ENCODE measurements at regions not wholly inside any gene's neighbourhood (a gene's known extent, or its start where the extent isn't known, plus 50 kb on each side); places are given as distances from the start of the nearest gene placed in this dataset.
"Not testable (repeated sequence)": the region's sequence is repeated elsewhere in the genome, so short reads cannot be mapped to it uniquely, and the experiment has no call there.

DNA sequence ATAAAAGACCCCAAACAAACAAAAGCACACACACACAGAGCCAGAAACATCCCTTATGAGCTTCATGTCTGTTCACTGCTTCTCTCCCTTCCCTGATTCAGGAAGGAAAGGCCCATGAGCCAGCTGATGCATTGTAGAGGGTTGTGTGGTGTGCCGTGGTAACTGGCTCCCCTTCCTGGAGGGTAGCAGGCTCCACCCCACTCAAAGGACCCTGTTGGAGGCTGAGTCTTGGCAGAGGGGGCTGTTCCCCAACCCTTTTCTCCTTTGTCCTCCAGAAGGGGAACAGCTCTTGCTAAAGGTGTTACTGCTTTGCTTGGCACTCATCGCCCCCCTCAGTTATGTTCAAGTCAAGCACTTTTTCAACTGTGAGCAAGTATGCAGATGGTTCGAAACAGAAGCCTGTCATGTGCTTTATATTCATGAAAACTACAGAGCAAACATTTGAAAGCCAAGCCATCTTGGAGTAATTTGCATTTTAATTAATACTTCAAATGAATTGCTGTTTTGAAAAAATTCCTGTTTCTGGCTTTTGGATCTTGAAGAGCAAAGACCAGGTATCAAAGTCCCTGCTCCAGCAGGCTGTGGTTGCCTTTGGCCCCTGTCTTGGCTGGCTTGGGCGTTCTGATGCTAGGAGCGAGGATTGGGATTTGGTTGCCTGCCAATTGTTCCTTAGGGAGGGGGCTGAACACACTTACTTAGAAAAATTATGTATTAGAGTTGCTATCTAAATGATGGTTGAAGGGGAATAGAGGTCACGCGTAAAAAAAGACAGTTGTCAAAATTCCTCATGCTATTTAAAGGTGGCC, 267.8 kb downstream of the TSN start:
- no peak for DNase-seq

DNA sequence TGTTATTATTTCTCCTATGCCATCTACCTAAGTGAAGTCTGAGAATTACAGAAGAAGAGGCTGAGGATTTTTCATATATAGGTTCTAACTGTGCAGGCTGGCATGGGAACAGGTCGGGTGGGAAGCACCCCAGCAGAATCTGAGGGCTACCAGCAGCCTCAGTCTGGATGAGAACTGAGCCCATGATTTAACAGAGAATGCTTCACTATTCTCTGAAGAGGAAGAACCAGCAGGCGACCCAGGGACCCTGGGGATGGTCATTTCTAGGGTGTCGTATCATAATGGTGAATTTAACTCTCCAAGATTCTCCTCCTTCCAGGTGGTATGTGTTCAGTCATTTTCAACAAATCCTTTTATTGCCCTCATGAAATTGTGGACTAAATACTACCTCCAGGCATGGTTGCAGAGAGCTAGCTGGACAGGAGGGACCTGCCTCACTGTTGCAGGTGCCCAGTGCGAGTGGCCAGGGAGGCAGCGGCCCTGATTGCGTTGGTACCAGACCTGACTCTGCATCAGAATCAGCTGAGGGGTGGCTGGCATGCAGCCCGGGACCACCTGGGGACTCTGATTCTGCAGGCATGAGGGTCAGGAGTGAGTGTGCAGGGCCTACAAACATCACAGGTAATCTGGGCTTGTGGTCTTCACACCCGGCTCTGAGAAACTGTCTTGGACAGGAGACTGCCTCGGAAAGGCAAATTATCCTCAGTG, 272.2 kb downstream of the TSN start:
- no peak for DNase-seq

DNA sequence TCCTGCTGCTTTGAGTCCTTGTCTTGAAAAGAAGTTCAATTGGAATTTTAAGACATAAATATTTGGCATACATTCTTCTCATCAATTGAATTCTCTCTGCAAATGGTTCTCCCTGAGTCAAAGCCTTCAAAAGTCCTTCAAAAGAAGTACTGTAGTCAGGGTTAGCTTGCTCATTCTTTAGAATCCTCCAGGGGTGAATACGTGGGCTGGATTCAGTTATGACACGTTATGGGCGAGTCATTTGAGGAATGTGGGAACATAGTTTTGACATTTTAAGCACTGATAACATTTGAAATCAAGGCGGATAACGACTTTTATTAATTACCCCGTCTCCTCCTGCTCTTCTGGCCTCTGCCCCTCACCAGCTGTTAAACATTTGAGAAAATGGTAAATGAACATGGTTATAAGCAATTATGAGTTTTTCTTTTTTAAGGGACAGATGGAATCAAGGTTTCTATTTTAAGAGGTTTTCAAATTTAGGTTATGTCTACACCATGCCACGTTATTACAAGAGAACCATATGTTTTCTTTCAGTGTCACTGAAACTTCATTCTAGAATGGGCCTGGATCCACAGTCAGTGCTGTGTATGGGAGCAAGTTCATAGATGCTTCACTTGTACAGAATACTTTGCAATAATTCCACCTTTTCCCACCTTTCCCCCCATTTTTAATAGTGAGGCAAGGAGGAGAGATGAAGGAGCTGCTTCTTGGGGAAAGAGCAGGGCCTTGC, 273.1 kb downstream of the TSN start:
- DNase-seq, result no peak

DNA sequence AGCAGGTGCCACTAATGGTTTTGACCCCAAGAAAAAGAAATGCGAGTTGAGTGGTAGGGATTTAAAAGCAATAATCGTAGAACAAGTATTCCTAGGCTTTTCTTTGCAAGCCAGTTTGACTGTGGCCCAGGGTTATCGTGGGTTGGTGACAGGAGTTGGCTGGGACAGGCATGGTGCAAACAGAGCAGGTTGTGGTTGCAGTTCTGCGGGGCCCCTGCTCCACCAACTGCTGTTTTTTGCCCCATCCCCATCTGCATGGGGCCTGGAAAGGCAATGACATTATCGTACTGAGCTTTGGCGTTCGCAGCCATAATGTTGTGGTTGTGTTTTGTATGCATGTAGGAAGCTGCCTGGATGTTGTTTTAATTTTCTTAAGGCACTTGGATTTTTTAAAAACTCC, 274.0 kb downstream of the TSN start:
- no peak for DNase-seq

DNA sequence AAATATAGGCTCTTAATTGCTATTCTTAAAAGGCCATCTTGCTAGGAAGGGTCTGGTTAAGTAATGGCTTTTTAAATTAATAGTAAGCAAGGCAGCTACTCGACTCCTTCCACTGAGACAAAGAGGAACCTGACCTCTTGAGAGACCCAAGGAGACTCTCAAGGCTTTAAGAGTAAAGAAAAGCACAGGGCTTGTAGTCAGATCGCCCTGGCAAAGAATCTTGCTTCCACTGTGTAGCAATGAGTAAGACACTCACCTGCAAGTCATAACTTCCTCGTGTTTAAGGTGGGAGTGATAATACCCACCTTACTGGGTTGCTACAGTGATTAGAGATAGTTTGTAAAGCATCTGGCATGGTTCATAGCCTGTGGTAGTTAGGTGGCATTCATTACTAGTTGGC, 274.5 kb downstream of the TSN start:
- no peak for DNase-seq

DNA sequence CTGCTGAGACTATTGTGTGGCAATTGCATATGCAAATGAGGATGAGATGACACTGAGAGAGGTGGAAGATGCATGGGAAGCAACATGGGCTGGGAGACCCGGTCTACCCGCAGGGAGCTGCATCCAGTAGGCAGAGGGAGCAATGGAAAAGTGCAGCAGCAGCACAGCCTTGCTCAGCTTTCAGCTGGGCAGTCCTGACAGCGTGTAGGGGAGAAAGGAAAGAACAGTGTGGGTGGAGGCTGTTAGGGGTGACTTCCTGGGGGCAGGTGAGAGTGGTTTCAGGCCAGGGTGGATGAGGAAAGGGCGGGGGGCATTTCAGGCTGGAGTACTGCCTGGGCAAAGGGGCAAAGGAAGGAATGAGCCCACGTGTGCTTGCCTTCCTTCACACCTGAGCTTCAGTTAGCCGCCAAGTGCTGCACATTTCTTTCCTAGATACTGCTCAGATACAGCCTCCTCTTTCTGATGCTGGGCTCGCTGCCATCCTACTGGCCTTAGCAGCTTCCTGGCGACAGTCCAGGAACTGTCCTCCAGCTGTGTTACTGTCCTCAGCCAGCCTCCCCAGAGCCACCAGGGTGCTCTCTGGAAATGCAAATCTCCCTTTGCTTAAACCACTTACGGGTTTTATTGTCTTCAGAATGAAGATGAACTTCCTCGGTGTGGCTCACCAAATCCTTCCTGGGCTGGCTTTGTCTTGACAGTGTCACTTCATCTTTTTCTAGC, 276.3 kb downstream of the TSN start:
- no peak for DNase-seq

DNA sequence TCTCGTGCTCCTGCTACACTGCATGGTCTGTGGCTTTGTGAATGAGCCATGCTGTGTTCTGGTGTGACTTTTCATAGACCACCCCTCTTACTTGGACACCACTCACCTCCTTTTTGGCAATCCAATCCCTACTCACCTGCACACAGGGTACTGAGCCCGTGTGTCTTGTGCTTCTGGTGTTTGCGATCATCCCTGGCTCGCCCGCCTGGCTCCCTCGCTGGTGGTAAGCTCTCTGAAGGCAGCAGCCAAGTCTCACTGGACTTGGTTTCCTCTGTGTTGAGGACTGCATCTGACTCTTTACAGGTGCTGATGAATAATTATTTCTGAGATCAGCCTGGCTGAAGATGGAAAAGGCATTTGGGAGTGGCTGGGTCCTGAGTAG, 276.8 kb downstream of the TSN start:
- DNase-seq, result no peak

DNA sequence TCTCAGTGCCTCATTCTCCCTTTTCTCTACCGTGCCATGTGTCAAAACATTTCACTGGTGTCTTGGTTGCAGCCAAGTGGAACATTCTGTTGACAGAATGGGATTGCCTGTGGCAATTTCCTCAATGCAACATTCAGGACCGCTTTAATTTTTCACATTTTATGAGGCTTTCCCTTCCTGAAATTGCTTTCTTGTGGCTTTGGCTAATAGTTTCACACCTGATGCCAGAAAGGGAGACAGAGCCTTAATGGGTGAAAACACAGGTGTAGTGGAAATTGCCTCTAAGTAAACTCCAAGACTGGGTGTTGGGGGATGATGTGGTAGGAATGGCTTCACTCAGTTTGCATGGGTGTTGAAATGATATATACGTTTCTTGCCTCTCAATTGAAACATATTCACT, 278.3 kb downstream of the TSN start:
- DNase-seq, result no peak

DNA sequence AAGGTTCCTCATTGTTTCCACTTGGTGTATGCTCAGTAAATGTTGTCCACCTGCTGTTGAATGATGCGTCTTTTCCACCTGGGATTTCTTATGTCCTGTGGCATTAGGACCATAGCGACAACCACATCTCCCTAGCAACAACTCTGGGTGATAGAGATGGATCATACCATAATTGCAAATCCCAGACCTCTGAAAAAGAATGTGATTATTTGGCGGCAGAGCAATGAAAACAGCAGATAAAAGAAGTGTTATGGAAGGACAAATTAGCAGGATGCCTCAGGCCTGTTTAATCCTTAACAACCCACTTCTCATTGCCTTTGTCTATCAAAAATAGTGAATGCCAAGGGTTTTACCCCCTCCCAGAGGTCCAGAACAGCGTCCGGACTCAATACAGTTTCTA, 278.9 kb downstream of the TSN start:
- no peak for DNase-seq

DNA sequence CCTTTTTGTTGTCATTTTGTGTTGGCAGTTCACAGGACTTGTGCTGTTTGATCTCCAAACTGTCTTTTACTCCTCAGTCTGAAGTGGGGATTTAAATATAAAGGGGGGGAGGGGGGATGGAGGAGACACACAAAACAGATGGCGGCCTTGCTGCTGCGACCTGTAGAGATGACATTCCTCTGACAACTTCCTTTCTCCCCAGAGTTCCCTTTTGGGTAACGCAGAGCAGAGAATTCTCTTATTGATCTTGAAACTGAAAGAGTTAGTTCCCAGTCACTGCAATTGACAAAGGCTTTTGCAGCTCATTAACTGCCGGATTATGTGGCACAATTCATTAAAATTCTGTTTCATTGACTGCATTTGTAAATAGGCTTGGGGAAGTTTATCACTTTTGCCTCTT, 279.3 kb downstream of the TSN start:
- DNase-seq, result no peak

DNA sequence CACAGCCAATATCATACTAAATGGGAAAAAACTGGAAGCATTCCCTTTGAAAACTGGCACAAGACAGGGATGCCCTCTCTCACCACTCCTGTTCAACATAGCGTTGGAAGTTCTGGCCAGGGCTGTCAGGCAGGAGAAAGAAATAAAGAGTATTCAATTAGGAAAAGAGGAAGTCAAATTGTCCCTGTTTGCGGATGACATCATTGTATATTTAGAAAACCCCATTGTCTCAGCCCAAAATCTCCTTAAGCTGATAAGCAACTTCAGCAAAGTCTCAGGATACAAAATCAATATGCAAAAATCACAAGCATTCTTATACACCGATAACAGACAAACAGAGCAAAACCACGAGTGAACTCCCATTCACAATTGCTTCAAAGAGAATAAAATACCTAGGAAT, 283.4 kb downstream of the TSN start:
- DNase-seq, result not testable (repeated sequence)

DNA sequence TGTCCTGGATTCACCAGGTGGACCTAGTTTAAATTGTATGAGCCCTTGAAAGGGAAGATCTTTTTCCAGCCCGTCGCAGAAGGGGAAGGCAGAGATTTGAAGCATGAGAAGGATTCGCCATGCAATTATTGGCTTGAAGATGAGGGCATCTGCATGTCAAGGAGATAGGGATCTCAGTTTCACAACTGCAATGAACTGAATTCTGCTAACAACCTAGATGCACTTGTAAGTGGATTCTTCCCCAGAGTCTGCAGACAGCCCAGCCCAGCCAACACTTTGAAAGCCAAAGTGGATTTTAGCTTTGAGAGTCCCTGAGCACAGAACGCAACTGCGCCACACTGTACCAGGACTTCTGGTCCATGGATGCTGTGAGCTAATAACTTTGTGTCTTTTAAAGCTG, 286.0 kb downstream of the TSN start:
- no peak for DNase-seq

DNA sequence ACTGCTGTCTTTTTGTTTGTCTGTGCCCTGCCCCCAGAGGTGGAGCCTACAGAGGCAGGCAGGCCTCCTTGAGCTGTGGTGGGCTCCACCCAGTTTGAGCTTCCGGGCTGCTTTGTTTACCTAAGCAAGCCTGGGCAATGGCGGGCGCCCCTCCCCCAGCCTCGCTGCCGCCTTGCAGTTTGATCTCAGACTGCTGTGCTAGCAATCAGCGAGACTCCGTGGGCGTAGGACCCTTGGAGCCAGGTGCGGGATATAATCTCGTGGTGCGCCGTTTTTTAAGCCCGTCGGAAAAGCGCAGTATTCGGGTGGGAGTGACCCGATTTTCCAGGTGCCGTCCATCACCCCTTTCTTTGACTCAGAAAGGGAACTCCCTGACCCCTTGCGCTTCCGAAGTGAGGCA, 296.2 kb downstream of the TSN start:
- not testable (repeated sequence) for DNase-seq

DNA sequence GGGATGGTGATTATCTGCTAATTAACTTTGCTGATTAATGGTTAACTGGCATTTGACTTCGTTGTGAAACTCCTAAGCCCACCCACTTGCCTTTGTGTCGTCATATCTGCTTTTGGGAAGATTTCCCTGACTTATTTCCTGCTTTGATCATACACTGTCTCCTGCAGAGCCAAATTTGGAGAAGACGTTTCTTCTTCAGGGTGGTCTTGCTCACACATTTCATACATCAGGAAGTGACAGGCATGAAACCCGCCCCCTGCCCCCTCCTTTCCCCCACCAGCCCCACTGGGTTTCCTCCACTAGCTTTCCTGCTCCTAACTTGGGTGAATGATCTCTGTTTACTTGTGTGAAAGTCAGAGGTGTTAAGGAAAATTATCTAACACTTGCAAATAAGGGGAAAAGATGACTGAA, 300.1 kb downstream of the TSN start:
- no peak for DNase-seq

DNA sequence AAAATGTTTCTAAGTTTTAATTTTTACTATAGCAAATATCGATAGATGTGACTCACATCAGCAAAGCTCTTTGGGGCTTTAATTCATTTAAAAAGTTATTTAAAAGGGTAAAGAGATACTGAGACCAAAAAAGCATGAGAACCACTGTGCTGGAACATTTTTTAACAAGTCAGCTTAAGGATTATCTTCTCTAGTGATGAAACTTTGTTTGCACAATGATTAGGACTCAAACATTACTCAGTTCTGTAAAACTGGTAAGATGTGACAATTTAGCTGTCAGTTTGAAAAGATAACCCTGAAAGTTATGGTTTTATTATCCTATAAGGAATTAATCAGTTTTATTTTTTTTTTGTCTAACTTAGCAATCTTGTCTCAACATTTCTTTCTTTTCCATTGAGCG, 301.4 kb downstream of the TSN start:
- no peak for DNase-seq

DNA sequence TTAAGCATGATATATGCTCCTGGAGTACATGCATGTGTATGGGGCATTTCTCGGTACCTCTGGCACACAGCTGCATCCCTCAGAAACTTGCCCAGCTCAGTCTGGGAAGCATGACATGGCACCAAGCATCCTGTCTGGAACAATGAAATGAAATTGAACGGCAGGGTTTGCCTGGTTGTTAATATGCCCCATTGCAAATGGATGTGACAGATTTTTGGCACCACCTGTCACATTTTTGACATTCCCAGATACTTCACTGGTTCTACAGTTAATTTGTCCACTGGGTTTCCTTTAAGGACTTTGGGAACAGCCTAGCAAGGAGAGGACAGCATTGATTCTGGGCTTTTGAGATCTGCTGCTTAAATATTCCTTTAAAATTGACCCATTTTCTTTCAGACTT, 305.8 kb downstream of the TSN start:
- no peak for DNase-seq

DNA sequence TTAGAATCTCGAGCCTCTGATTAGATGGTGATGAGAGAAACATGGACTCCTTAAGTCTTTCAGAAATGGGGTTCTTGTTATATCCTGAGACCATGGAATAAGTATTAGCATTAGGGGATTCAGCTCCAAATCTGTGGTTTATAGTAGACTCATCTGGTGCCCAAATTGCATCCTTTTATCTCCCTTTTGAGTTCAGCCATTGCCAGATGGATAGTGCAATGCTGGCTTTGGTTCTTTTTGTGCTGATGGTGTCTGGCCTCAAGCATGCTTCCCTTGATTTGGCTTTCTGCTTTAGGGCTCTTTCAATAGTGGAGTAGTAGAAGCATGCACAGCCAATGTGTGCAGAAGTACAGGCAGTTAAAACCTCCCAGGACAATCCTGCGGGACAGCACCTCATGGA, 306.4 kb downstream of the TSN start:
- no peak for DNase-seq

DNA sequence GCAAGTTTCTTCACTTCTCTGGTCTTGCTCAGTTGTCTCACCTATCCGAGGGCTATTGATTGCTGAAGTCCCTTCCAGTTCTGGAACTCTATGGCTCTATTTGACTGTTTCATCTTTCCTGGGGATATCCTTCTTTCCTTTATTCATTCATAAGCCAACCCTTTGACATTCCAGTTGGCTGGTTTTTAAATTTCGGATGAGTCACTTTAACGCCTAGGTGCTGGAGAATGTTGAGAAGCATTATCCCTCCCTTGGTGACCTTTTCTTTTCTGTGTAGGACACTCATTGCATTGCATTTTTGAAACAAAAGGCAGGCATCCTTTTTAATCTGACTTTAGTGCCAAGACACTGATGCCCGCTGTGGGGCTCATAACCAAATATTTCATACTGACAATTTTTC, 307.1 kb downstream of the TSN start:
- no peak for DNase-seq

DNA sequence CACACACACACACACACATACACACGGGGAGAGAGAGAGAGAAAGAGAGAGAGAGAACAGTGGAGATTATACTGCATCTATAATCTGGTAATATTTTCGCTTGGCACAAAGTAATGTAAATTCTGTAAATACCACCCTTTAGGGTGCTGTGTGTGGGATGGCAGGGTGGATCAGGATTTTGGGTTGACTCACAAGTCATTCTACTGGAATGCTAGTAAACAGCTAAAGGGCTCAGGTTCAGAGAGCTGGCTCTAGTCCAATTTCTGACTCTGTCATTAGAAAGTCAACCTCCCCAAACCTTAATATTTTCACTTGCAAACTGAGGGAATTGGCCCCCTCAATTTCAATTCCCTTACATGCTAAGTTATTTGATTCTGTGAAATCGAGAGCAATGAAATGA, 308.3 kb downstream of the TSN start:
- no peak for DNase-seq

DNA sequence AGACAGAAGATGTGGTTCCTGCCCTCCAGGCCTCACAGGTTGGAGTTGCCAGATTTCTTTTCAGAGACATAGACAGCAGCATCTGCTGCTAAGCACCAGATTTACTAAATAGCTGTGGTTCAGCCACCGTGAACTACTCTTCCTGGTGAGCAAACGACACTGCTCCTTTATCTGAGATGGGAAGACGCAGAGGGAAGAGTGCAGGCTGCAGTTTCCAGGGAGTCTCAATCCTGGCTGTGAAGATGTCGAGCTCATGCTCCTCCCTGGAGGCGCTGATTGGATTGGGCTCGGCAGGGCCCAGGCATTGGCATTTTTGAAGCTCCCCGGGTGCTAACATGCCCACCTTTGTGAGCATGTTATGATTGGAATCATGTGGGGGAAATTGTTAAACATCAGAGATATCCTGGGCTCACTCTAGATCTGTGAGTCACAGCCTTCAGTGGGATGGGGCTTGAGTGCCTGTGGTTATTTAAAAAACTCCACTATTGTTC, 314.8 kb downstream of the TSN start:
- no peak for DNase-seq

DNA sequence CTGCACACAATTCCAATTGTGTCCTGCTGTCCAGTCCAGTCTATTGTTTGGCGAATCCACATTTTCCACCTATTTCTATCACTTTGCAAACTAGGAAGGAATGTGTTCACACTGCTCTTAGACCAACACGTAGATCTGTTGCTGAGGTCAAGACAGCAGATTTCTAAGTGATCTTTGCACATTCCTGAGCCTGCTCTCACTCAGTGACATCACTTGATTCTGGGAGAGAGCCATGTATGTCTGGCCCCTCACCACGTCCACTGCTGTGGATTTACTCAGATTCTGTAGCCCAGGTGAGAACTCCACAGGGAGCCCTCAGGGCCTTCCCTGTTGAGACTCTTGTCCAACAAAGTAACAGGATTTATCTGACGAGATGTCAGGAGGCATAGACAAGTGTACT, 317.2 kb downstream of the TSN start:
- no peak for DNase-seq

DNA sequence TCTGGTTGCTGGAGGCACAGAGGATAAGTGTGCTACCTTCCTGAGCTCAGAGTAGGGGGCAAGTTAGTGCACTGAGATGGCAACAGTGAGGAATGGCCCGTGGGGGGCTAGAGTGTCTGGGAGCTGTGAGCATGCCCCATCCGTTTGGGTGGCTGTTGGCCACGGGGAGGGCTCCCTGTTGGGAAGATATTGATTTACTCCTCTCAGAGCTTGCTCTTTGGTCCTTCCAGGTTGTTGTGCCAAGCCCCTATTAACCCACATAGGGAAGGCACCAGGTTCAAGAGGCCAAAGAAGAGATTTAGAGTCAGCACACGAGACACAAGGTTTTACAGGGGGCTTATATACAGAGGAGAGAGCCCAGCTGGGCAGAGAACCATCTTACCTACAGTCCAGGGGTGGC, 318.8 kb downstream of the TSN start:
- DNase-seq, result no peak

DNA sequence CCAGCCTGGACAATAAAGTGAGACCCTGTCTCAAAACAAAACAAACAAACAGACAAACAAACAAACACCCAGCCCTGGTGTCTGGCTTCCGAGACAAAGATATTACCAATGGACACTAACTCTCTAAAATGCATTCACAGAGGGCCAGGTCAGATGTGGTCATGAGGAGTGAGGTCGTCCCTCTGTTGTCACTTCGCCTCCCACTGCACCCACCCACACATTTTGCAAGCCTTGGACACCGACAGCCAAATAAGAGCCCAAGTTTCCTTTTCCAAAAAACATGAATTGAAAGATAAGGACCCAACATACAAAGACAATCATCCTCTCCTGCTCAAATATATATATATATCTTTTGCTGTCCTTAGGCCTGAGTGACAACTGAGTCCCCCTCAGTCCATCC, 319.9 kb downstream of the TSN start:
- DNase-seq, result no peak
